ENCODE measurements at regions not wholly inside any gene's neighbourhood (a gene's known extent, or its start where the extent isn't known, plus 50 kb on each side); places are given as distances from the start of the nearest gene placed in this dataset.

- Histone ChIP-seq H3K9me3 (ENCODE audit: control insufficient read depth, insufficient read depth, low read depth, low read length) (no peaks in the 10 kb centered on the region), H3K36me3 (ENCODE audit: control insufficient read depth, insufficient read depth, low read length) (no peaks in the 10 kb centered on the region), H3K27ac (ENCODE audit: low read length) (no peak overlapping the region), H3K27me3 (ENCODE audit: control insufficient read depth, insufficient read depth, low read length) (no peaks in the 10 kb centered on the region; the same call in 1 of the 2 replicates), H3K4me3 (ENCODE audit: low read depth in 2 of 2, low read length in 2 of 2) (no peak overlapping the region), H3K4me1 (ENCODE audit: control insufficient read depth, insufficient read depth, low read length) (no peaks in the 10 kb centered on the region)
- ChIA-PET POLR2A (interaction anchor here (0.6 kb wide), 1 partner anchor 73 kb away, joined by 5 read pairs; no protein-coding TSS in a partner anchor), CTCF (no interaction called here)
- in situ Hi-C loops (cut with HindIII; ENCODE audit: low pct_unique_long_range_greater_than_20kb, low sequenced_read_pairs) (no loop called here), intact Hi-C loops (cut with micrococcal nuclease; ENCODE audit: unreplicated experiment) (no loop called here)
- DNase-seq (ENCODE audit: low read depth, low spot score) (no peak), ATAC-seq (no peak)
- TF ChIP-seq TCF7L2 (IDR thresholded peaks at IDR 0.05; ENCODE audit: low read depth, low read length) (no peak), SIN3A (IDR thresholded peaks at IDR 0.05; ENCODE audit: borderline replicate concordance, insufficient read depth, low read depth, low read length) (no peak)
- TF ChIP-seq, protein P1, sequence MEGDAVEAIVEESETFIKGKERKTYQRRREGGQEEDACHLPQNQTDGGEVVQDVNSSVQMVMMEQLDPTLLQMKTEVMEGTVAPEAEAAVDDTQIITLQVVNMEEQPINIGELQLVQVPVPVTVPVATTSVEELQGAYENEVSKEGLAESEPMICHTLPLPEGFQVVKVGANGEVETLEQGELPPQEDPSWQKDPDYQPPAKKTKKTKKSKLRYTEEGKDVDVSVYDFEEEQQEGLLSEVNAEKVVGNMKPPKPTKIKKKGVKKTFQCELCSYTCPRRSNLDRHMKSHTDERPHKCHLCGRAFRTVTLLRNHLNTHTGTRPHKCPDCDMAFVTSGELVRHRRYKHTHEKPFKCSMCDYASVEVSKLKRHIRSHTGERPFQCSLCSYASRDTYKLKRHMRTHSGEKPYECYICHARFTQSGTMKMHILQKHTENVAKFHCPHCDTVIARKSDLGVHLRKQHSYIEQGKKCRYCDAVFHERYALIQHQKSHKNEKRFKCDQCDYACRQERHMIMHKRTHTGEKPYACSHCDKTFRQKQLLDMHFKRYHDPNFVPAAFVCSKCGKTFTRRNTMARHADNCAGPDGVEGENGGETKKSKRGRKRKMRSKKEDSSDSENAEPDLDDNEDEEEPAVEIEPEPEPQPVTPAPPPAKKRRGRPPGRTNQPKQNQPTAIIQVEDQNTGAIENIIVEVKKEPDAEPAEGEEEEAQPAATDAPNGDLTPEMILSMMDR (IDR thresholded peaks at IDR 0.05), result no peak
- BruUV-seq (replicated peaks), result no TSS peak
Measured at GRCh38 chr2:191597186-191597751, 80.7 kb upstream of the NABP1 start.

GRCh38 chr2:191598296-191598695, 79.6 kb upstream of the NABP1 start:
- H3K36me3 ChIP-seq (ENCODE audit: control insufficient read depth, insufficient read depth, low read length), result no peaks in the 10 kb centered on the region
- TF ChIP-seq SIN3A (IDR thresholded peaks at IDR 0.05; ENCODE audit: borderline replicate concordance, insufficient read depth, low read depth, low read length) (no peak), TCF7L2 (IDR thresholded peaks at IDR 0.05; ENCODE audit: low read depth, low read length) (no peak), POLR2AphosphoS5 (IDR thresholded peaks at IDR 0.05; ENCODE audit: low read depth, low read length) (no peak)
- TF ChIP-seq, protein P2, sequence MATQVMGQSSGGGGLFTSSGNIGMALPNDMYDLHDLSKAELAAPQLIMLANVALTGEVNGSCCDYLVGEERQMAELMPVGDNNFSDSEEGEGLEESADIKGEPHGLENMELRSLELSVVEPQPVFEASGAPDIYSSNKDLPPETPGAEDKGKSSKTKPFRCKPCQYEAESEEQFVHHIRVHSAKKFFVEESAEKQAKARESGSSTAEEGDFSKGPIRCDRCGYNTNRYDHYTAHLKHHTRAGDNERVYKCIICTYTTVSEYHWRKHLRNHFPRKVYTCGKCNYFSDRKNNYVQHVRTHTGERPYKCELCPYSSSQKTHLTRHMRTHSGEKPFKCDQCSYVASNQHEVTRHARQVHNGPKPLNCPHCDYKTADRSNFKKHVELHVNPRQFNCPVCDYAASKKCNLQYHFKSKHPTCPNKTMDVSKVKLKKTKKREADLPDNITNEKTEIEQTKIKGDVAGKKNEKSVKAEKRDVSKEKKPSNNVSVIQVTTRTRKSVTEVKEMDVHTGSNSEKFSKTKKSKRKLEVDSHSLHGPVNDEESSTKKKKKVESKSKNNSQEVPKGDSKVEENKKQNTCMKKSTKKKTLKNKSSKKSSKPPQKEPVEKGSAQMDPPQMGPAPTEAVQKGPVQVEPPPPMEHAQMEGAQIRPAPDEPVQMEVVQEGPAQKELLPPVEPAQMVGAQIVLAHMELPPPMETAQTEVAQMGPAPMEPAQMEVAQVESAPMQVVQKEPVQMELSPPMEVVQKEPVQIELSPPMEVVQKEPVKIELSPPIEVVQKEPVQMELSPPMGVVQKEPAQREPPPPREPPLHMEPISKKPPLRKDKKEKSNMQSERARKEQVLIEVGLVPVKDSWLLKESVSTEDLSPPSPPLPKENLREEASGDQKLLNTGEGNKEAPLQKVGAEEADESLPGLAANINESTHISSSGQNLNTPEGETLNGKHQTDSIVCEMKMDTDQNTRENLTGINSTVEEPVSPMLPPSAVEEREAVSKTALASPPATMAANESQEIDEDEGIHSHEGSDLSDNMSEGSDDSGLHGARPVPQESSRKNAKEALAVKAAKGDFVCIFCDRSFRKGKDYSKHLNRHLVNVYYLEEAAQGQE (IDR thresholded peaks at IDR 0.05; ENCODE audit: insufficient read depth in 1 of 2, low read depth in 2 of 2, low read length in 1 of 2), result no peak
- TF ChIP-seq, protein P1 (IDR thresholded peaks at IDR 0.05), result no peak
- no TSS peak for BruUV-seq (replicated peaks)
- no peak overlapping the region for H3K4me3 ChIP-seq (ENCODE audit: low read depth in 2 of 2, low read length in 2 of 2)
- no peak for DNase-seq (ENCODE audit: low read depth, low spot score)
- ChIA-PET CTCF (no interaction called here), POLR2A (no interaction called here)
- H3K9me3 ChIP-seq (ENCODE audit: control insufficient read depth, insufficient read depth, low read depth, low read length), result no peaks in the 10 kb centered on the region
- H3K27ac ChIP-seq (ENCODE audit: low read length), result no peak overlapping the region
- in situ Hi-C loops (cut with HindIII; ENCODE audit: low pct_unique_long_range_greater_than_20kb, low sequenced_read_pairs), result no loop called here
- H3K4me1 ChIP-seq (ENCODE audit: control insufficient read depth, insufficient read depth, low read length), result no peaks in the 10 kb centered on the region
- intact Hi-C loops (cut with micrococcal nuclease; ENCODE audit: unreplicated experiment), result no loop called here
- H3K27me3 ChIP-seq (ENCODE audit: control insufficient read depth, insufficient read depth, low read length), result no peaks in the 10 kb centered on the region; the same call in 1 of the 2 replicates
- ATAC-seq, result no peak

Measured in Panc1 (cell line).